GM12878 (cell line): ENCODE measurements at regions not wholly inside any gene's neighbourhood (a gene's known extent, or its start where the extent isn't known, plus 50 kb on each side); places are given as distances from the start of the nearest gene placed in this dataset.

Experiments used
- BHLHE40 ChIP-seq, 2 experiments: fragments of 450-650 bp in 1 of 2; IDR thresholded peaks; 2 replicates each; pipeline ENCODE4 v1.6.1; 2011 to 2017; ENCODE audit warnings: low read depth in 2 of 2, borderline replicate concordance in 1 of 2, improper control_type of control experiment in 1 of 2, low read length in 1 of 2, mild to moderate bottlenecking in 1 of 2
- EED ChIP-seq: sonication (generic); IDR thresholded peaks from 2 replicates; pipeline ENCODE4 v1.6.1; 2016; ENCODE audit warnings: antibody characterized with exemption, low read depth
- EP300 ChIP-seq, 2 experiments: fragments of 150-350 bp in 1 of 2; IDR thresholded peaks; 2 replicates each; pipeline ENCODE4 v1.6.1; 2011 to 2012; ENCODE audit warnings: low read depth in 2 of 2, low read length in 2 of 2, borderline replicate concordance in 1 of 2, improper control_type of control experiment in 1 of 2, inconsistent platforms in 1 of 2; ENCODE audit not compliant: control insufficient read depth in 1 of 2
- FOS ChIP-seq: IDR thresholded peaks from 3 replicates; pipeline ENCODE4 v1.6.1; 2011; ENCODE audit warnings: borderline replicate concordance; ENCODE audit not compliant: insufficient read length; ENCODE audit errors: extremely low read depth
- IKZF1 ChIP-seq: fragments of 450-650 bp; conservative IDR thresholded peaks from 2 replicates; pipeline ENCODE4 v1.6.1; 2017; ENCODE audit warnings: antibody characterized with exemption, mild to moderate bottlenecking
- NFIC ChIP-seq: IDR thresholded peaks from 2 replicates; pipeline ENCODE4 v1.6.1; 2012; ENCODE audit warnings: low read depth, mild to moderate bottlenecking, inconsistent platforms, low read length, moderate library complexity
- NR2C1 ChIP-seq: fragments of 450-650 bp; IDR thresholded peaks from 2 replicates; pipeline ENCODE4 v1.6.1; 2017; ENCODE audit warnings: antibody characterized with exemption, mild to moderate bottlenecking, moderate library complexity
- POLR2AphosphoS5 ChIP-seq: IDR thresholded peaks from 2 replicates; pipeline ENCODE4 v1.6.1; 2011; ENCODE audit warnings: mild to moderate bottlenecking, low read length, inconsistent platforms
- SUZ12 ChIP-seq: fragments of 200-600 bp; sonication (generic); IDR thresholded peaks from one replicate; pipeline ENCODE4 v1.6.1; 2018; ENCODE audit warnings: antibody characterized with exemption, mild to moderate bottlenecking; ENCODE audit not compliant: unreplicated experiment
- TARDBP ChIP-seq: IDR thresholded peaks from 2 replicates; pipeline ENCODE4 v1.6.1; 2016; ENCODE audit warnings: borderline replicate concordance
- TF ChIP-seq, protein P1 (sequence below), 3 experiments: IDR thresholded peaks in 2 of 3; conservative IDR thresholded peaks in 1 of 3; 2 replicates each; pipeline ENCODE4 v1.5.1; 2011; ENCODE audit warnings: low read depth in 3 of 3, low read length in 3 of 3, mild to moderate bottlenecking in 3 of 3, control low read depth in 2 of 3, moderate library complexity in 2 of 3, inconsistent platforms in 1 of 3, mixed read lengths in 1 of 3; ENCODE audit not compliant: control insufficient read depth in 2 of 3, insufficient read depth in 1 of 3; ENCODE audit errors: extremely low read depth in 1 of 3

DNA sequence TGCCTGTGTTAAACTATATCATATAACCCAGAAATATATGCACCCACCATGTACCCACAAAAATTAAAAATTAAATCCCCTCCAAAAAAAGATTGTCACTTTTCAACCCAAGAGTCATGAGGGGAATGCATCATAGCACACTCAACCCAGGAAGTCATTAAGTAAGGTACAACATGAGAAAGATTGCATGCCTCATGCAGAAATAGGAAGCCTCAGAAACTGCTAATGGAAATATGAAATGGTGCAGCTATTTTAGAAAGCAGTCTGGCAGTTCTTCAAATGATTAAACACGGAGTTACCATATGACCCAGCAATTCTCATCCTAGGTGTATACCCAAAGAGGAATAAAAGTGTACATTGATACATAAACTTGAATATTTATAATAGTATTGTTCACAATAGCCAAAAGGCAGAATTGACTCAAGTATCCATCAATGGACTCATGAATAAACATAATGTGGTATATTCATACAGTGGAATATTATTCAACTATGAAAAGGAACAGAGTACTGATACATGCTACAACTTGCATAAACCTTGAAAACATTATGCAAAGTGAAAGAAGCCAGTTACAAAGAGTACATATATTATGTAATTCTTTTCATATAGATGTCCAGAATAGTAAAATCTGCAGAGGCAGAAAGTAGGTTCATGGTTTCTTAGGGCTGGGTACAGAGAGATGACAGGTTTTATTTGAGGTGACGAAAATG, 70.4 kb downstream of the TMEM100 start:
- TF ChIP-seq BHLHE40 (IDR thresholded peaks at IDR 0.05; ENCODE audit: borderline replicate concordance in 1 of 2, low read depth in 2 of 2, low read length in 1 of 2): no peak
- no peak for TF ChIP-seq EP300 (IDR thresholded peaks at IDR 0.05; ENCODE audit: borderline replicate concordance in 1 of 2, control insufficient read depth in 1 of 2, low read depth in 2 of 2, low read length in 2 of 2)
- TF ChIP-seq, protein P1, sequence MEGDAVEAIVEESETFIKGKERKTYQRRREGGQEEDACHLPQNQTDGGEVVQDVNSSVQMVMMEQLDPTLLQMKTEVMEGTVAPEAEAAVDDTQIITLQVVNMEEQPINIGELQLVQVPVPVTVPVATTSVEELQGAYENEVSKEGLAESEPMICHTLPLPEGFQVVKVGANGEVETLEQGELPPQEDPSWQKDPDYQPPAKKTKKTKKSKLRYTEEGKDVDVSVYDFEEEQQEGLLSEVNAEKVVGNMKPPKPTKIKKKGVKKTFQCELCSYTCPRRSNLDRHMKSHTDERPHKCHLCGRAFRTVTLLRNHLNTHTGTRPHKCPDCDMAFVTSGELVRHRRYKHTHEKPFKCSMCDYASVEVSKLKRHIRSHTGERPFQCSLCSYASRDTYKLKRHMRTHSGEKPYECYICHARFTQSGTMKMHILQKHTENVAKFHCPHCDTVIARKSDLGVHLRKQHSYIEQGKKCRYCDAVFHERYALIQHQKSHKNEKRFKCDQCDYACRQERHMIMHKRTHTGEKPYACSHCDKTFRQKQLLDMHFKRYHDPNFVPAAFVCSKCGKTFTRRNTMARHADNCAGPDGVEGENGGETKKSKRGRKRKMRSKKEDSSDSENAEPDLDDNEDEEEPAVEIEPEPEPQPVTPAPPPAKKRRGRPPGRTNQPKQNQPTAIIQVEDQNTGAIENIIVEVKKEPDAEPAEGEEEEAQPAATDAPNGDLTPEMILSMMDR (IDR thresholded peaks at IDR 0.05 in 2 of 3, conservative IDR thresholded peaks at IDR 0.05 in 1 of 3; ENCODE audit: control insufficient read depth in 2 of 3, extremely low read depth in 1 of 3, insufficient read depth in 1 of 3, low read depth in 3 of 3, low read length in 3 of 3): no peak
- no peak for TF ChIP-seq EED
- TF ChIP-seq IKZF1: no peak
- TF ChIP-seq SUZ12: no peak
- TF ChIP-seq NR2C1: no peak
- no peak for TF ChIP-seq FOS
- TF ChIP-seq NFIC: no peak
- TF ChIP-seq POLR2AphosphoS5: no peak
- no peak for TF ChIP-seq TARDBP
